ENCODE measurements at regions not wholly inside any gene's neighbourhood (a gene's known extent, or its start where the extent isn't known, plus 50 kb on each side); places are given as distances from the start of the nearest gene placed in this dataset.
"Not testable (repeated sequence)": the region's sequence is repeated elsewhere in the genome, so short reads cannot be mapped to it uniquely, and the experiment has no call there.

- not testable (repeated sequence) for TF ChIP-seq CTCF (IDR thresholded peaks at IDR 0.05; ENCODE audit: low read length); EZH2 (optimal IDR thresholded peaks at IDR 0.05; ENCODE audit: low read depth, low read length)
Observed at GRCh38 chr1:120273363-120273762, 97.0 kb upstream of the SEC22B start.

Data from MM.1S (cell line).